Neural progenitor cell (in vitro differentiated cells): ENCODE measurements at regions not wholly inside any gene's neighbourhood (a gene's known extent, or its start where the extent isn't known, plus 50 kb on each side); places are given as distances from the start of the nearest gene placed in this dataset.

Source experiments
- CTCF ChIP-seq: fragments of 200-600 bp; sonication (generic); IDR thresholded peaks from 2 replicates; pipeline ENCODE4 v1.5.1; 2017; ENCODE audit warnings: antibody characterized with exemption, mild to moderate bottlenecking
- EZH2 ChIP-seq: fragments of 200-600 bp; sonication (generic); IDR thresholded peaks from 2 replicates; pipeline ENCODE4 v1.6.1; 2017; ENCODE audit warnings: antibody characterized with exemption, mild to moderate bottlenecking, moderate library complexity
- EZH2phosphoT487 ChIP-seq: fragments of 200-600 bp; sonication (generic); IDR thresholded peaks from 2 replicates; pipeline ENCODE4 v1.6.1; 2017; ENCODE audit warnings: antibody characterized with exemption

GRCh38 chr21:24112020-24112419 is 1495.3 kb downstream of the MRPL39 start:
- TF ChIP-seq CTCF: no peak
- TF ChIP-seq EZH2: no peak
- TF ChIP-seq EZH2phosphoT487: no peak
